ENCODE measurements at regions not wholly inside any gene's neighbourhood (a gene's known extent, or its start where the extent isn't known, plus 50 kb on each side); places are given as distances from the start of the nearest gene placed in this dataset.

DNA sequence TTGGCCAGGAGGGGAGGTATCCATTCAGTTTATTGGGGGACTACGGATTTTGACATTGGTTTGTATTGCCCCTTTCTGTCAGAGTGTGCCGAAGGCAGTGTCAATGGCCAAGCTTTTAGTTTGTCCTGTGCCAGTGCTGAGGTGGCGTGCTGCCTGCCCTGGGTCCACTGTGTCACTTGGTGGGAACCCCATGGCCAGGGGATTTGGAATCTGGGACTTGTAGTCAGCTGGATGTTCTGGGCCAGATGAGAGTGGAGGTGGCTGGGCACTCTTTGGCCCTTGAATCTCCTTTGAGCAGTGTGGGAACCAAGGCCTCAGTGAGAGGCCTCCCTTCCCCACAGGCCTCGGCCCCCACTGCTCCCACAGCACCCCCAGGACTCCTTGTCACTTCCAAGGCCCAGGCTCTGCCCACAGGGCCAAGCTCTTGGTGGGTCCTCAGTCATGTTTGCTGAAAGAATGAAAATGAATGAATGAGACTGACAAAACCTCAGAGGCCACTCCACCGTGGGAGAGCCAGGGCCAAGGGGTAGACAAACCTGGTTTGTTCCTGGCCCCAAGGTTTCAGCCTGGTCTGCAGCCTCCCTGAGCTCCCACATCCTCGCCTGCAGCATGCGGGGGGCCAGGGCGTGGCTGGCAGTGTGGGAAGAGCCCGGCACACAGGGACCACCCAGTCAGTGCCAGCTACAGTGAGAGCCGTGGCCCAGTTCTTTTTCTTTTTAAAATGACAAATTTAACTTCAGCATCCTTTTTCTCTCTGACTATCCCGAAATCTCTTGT is 412.2 kb downstream of the MATN1 start:
- DNase-seq = no peak

DNA sequence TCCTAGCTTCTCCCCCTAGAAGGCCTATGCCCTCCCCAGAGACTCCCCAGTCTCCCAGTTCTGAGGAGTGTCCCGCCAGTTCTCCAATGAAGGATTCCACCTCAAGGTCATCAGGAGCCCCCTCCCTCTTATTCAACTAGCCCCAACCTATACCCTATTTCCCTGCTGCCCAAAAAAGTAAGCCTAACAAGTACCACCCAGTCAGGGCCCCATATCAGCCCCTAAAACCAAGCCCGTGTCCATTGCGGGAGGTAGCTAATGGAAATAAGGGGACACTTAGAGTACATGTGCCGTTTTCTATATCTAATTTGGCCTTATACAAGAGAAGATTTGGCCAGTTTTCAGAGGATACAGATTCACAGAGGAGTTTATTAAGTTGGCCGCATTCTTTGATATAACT is 416.2 kb downstream of the MATN1 start:
- no peak for DNase-seq

DNA sequence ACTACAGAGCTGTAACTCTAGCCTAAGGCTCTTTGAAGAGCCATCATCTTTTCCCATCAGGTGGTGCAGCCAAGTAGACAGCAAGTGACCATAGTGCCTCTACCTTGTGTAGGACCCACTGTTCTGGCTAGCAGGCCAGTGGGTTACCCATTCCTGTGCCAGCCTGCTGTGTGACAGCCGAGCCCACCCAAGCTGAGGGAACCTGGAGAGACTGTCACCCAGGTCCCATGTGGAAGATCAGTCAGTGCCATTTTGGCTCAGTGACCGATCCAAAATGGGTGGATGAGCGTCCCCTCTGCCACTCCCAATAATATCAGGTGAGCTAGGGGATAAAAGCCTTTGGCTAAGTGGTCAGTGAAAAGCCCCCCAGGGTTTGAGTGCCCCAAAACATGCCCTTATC is 417.9 kb downstream of the MATN1 start:
- no peak for DNase-seq

DNA sequence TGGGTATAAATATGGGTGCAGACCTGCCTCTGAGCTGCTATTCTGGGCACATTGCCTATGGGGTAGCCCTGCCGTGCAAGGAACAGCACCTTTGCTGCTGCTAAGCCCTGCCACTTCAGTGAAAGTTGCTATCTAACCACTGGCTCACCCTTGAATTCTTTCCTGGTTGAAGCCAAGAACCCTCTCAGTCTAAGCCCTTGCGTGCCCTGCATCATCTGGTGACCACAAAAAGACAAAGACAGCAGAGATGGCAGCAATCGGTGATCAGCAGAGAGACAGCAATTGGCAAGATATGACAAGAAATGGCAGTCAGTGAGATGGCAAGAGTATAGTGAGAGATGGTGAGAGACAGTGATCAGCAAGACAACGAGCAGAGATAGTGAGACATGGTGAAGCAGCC is 418.3 kb downstream of the MATN1 start:
- no peak for DNase-seq

DNA sequence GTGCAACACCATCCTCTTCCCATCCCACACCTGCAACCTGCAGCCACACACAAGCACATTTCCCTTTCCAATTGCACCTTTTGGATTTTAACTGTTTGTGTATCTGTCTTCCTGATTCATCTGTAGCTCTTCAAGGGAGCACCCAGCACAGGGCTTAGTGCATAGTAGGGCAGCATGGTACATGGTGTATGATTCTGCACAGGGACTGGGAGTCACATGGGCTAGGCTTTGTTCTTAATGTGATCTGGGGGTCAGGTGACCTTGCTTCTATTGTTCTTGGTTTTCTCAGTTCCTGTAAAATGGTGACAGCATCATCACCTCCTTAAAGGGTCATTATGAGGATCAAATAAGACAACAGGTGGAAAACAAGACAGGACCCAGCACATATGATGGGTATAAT is 419.3 kb downstream of the MATN1 start:
- DNase-seq = no peak

DNA sequence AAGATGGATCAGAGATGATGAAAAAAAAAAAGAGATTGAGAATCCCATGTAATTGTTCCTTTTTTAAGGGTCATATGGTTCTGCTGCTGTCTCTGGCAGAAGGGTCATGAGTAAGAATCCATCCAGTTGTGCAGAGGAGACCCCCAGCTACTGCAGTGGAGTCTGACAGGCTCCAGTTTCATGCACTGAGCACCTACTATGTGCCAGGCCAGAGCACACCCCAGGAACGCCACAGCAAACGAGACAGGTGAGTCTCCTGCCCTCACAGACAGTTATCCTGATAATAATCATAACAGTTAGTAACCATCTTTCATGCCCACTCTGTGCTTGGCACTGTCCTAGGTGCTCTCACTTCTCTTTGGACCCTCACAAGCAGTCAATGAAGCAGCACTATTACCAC is 420.0 kb downstream of the MATN1 start:
- DNase-seq = no peak

DNA sequence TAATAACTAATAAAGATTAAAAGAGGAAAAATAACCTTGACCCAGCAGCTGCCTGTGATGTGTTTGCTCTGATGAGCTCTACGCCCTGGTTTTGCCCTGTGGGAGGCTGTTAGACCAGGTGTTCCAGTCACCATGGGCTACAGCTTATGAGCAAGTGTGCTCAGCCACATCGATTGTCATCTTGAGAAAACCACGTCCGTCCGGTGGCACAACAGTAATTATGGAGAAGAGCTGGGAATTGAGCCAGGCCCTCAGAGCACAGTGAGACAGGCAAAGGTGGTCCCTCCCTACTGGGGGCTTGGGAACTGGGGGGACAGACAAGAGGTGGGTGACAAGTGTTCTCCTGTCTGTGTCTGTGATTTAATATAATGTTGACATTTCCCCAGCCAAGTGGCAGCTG is 420.5 kb downstream of the MATN1 start:
- DNase-seq = peak; percentile 95

DNA sequence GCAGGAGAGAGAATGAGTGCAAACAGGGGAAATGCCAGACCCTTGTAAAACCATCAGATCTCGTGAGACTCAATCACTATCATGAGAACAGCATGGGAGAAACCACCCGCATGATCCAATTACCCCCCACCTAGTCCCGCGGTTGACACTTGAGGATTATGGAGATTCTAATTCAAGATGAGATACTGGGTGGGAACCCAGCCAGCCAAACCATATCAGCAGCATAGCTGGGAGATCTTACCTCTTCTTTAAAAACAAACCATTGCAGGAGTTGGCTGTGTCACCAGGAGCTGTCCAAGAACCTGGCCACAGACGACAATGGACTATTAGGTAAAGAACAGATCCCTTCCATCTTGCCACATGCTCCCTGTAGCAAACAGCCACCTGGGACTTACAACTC is 422.7 kb downstream of the MATN1 start:
- no peak for DNase-seq

DNA sequence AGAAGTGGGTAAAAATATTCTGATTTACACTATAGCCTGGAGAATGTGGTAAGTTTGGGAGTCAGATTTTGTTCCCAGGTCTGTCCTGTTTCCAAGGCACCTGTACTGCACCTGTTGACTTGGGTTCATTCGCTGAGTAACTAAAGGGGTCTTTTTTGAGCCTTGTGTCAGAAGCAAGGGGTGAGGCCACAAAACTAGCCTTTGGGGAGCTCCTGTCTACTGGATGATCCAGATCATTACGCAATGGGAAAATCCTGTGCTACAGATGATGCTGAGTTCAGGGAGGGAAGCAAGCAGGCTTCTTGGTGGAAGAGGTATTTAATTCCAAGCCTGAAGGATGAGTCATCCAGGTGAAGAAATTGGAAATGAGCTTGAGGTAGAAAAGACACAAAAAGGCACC is 424.0 kb downstream of the MATN1 start:
- DNase-seq = no peak

DNA sequence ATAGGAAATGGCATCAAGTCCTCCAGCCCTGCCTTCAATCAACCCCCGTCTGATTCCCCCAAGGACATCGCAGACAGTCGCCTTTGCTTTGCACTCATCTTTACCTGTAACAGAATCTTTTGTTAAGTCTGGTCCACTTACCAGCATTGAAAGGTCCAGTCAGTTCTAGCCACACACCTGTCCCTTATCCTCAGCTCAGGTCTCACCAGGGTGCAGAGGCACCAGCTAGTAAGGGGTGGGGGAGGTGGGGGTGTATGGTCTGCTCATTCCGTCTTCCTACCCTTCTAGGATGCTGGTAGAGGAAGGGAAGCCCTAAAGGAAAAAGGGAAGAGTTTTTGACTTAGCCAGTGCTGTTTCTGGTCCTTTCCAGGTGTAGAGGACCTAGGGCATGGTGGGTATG is 427.7 kb downstream of the MATN1 start:
- DNase-seq = no peak

DNA sequence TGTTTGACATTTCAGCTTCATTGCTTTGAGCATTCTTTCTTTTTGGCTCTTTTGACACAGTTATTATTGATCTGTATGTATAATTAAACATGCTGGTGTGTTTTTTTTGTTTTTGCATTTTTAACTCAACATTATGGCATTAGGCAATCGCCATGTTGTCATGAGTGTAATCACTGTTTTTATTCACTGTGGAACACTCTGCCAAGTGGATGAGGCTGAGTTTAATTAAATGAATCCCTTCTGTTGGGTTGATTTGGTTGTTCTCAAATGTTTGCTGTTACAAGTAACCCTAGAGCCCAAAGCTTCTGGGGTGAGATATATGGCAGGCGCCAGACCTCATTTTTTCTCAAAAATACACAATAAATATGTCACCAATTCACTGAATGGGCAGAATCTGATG is 428.1 kb downstream of the MATN1 start:
- no peak for DNase-seq

DNA sequence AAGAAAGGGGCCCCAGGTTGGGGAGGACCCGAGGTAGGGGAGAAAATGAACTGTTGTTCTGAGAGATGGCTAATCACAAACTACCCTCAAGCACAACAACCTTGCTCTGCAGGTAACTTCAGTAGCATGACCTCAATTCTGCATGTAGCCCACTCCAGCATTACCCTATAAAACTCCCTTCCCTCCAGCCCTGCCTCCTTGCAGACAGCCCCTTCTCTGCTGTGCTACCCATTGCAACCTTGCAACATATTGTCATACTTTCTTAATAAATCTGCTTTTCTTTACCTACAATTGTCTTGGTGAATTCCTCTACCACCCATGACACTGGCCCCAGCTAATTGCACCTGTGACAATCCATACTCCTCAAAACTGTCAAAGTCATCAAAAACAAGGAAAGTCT is 428.9 kb downstream of the MATN1 start:
- no peak for DNase-seq

DNA sequence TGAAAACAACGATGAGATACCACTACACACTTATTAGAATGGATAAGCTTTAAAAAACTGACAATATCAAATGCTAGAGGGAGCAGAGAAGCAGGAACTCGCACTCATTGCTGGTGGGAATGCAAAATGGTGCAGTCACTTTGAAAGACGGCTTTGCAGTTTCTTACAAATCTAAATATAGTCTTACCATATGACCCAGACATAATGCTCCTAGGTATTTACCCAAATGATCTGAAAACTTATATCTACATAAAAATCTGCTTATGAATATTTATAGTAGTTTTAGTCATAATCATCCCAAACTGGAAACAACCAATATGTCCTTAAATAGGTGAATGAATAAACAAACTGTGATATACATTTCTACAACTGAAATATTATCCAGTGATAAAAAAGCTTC is 430.9 kb downstream of the MATN1 start:
- DNase-seq = no peak

DNA sequence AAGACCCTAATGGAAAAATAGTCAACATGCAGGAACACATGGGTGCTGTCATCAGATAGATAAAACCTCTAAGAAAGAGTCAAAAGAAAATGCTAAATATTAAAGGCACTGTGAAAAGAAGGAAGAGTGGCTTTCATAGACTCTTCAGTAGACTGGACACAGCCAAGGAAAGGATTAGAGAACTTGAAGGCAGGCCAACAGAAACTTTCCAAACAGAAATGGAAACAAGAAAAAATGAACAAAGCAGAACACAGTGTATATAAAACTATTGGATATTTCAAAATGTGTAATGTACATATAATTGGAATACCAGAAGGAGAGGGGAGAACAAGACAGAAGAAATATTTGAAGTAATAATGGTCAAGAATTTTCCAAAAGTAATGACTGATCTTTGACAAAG is 431.9 kb downstream of the MATN1 start:
- DNase-seq = no peak

DNA sequence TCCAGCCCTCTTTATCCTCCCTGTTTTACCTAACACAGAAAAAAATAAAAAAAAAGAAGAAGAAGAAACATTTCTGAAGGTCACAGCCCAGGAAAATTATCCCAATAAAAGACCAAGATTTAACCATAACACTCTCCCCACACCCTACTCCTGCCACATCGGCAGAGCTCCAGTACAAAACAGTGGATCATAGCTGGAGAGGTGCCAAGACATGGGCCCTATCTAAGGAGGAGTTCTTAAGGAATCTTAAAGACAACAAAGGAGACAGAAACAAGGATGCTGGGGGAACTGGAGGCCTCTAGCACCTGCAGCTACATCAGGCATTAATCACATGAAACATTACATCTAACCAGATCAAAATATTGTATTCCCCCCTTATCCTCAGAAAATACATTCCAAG is 432.8 kb downstream of the MATN1 start:
- DNase-seq = no peak

DNA sequence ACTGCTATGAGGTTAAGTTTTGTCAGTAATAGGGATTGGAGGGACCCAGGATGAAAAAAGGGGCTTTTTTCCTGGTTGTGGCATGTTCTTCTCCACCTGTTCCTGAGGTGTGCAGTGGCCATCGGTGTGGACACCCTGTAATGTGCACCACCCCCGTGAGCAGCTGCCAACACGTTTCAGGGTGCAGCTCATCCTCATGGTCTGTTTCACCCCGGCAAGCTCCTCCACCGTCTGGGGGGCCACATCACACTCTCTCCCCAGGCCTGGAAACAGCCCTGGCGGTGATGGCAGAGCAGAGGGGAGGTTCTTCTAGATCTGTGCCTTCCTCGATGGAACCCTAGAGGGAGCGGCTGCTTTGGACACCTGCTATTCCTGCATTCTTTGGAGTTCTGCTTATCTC is 435.4 kb downstream of the MATN1 start:
- no peak for DNase-seq

DNA sequence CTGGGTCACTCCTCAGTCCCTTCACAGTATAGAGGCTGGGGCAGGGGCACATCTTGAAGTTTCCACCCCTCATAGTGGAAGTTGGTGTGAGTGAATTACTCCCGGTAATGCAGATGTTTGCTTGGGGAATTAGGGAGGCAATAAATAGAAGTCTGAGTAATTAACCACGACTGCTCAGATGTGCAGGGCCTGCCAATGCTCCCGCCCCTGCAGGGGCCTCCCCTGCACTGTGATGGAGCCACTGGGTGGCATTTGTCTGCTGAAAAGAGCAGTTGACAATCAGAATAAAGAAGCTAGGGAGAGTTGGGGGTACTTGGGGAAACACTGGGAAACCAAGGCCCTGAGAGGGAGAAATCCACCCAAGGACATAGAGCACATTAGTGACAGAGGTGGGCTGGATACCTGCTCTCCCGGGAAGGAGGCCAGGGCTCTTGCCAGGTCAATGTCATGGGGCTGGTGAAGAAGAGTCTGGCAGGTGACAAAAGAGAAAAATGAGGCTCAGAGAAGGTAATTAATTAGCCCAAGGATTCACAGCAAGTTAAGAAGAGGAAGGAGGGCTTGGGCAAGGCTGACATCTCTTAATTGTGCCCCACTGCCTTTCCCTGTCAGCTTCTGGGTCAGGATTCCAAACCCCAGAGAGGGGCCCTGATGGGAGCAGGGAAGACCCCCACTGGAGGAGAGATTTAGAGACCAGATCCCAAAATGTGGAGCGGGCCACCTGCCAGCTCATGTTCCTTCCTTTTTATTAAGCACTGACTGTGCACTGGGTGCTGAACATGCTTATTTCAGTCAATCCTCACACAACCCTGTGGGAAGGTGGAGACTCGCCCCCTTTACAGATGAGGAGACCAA is 436.2 kb downstream of the MATN1 start:
- DNase-seq = no peak

DNA sequence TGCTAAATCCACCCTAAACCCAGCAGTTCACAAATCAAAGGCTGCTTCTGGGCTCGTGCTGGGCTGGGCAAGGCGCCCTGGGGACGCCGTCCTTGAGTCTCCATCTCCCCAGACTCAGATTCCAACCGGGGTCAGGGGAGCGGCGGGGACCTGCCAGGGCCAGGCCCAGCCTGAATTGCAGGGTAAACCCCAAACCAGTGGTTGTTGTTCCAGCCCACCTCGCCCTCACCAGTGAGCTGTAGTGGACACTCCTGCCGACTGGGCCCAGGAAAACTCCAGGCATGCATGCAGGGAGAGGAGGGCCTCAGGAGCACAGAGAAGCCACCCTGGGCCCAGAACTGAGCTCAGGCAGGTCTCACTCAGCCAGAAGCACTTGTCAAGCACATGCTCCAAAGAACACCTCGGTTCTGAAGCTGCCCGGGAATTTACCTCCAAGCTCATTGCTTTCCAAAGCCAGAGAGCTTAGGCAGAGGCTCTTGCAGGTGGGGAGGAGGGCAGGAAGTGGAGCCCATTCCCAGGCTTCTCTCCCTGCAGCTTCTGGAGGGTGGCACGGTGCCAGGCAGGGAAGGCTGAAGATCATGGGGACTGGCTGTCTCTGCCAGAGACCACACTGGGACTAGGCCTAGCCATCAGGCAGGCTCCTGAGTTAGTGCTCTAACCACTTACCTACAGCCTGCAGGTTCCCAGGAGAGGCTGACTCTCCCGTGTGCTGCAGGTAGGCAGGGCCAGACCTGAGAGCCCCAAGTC is 437.0 kb downstream of the MATN1 start:
- peak; percentile 38 for DNase-seq

DNA sequence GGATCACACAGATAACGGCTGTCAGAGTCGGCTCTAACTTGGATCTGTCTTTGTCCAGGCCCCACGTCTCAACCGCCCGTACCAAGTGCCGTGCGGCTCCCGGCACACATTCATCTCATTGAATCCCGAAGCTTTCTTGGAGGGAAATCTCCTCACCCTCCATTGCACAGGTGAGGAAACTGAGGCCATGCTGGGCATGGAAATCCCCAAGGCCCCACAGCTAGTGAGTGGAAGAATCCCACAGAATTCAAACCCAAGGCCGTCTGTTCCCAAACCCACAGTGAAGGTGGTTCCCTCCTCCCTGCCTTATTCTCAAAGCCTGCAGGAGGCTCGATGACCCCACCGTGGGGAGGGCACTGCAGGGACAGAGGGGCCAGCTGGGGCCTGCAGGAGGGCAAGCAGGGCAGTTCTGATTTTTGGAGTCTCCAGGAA is 437.9 kb downstream of the MATN1 start:
- DNase-seq = no peak

DNA sequence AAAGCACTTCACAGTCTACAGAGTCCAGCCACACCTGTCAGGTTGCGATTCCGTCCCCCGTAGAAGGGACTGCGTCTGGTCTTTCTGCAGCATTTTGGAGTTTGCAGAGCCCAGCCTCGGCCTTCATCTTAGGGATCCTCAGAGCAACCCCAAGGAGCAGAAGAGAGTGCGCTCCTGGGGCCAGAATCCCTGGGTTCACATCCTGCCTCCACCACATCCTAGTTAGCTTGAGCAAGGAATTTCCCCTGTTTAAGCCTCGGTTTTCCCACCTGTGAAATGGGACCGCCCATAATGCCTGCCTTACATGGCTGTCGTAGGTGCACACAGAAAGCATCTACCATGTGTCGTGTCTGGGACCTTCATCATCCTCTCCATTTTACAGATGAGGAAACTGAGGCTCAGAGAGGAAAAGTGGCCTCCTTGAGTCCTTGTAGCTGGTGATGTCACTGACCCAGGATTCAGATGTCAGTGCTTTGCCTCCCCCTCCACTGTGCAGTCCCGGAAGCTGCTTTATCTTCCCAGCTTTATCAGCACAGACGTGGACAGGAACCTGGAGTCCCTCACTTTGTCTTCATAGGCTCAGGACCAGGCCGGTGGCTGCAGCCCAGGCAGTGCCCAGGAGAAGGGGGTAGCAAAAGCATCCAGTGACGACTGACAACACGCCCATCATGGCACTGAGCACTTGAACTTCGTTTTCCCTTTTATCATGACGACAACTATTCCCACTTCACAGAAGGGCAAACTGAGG is 438.5 kb downstream of the MATN1 start:
- DNase-seq = no peak

DNA sequence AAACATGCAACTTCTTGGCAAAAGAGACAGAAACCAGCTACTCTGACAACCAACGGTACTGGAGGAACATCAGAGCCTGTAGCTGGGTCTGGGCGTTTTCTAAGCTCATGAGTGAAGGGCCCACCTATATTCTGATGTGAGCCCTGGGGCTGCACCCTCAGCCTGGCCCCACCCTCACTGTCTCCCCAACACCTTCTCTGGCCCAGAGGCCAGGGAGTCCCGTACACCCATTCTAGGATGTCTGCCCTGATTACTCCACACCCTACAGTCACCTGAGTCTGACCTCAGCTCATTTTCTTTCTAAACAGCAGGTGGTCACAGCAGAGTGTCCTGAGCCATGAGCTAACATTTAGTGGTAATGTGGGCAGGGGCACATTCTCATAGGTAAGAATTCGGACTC is 439.2 kb downstream of the MATN1 start:
- no peak for DNase-seq

DNA sequence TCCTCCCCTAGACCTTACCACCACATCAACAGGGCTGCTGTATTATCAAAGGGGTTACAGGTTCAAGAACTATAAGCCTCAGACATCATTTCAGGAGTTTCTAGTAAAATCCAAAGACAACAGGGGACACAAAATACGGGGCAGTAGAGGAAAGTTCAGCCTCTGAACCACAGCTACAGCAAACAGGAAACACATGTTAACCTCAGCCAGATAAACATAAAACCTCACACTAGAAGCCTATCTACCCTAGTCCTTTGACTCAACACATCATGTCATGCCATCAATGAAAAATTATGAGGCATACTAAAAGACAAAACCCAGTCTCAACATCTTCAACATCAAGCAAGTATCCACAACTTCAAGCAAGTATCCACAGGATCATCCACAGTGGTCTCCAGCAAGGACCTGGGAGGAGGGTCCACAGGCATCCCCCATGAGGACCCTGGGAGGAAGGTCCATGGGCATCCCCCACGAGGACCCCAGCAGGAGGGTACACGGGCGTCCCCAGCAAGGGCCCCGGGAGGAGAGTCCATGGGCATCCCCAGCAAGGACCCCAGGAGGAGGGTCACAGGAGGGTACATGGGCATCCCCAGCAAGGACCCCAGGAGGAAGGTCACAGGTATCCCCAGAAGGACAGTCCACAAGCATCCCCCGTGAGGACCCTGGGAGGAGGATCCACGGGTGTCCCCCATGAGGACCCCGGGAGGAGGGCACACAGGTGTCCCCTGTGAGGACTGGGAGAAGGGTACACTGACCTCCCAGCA is 440.0 kb downstream of the MATN1 start:
- DNase-seq = no peak

All from NCI-H1092 (cell line).